GM18909 (cell line): ENCODE measurements at regions not wholly inside any gene's neighbourhood (a gene's known extent, or its start where the extent isn't known, plus 50 kb on each side); places are given as distances from the start of the nearest gene placed in this dataset.
"Not testable (repeated sequence)": the region's sequence is repeated elsewhere in the genome, so short reads cannot be mapped to it uniquely, and the experiment has no call there.

ENCODE experiments used
- ATAC-seq: cut with Tn5 transposase; IDR thresholded peaks from one replicate; pipeline ENCODE4 v1.9.1; 2021; ENCODE audit warnings: mild to moderate bottlenecking; ENCODE audit not compliant: unreplicated experiment, poor library complexity

GRCh38 chr14:71770431-71770830, 161.8 kb upstream of the RGS6 start:
- ATAC-seq: no peak

GRCh38 chr14:71771421-71771820, 160.8 kb upstream of the RGS6 start:
- not testable (repeated sequence) for ATAC-seq

GRCh38 chr14:71771996-71772395, 160.2 kb upstream of the RGS6 start:
- ATAC-seq: not testable (repeated sequence)

- no peak for ATAC-seq
Observed at GRCh38 chr14:71773898-71774481, 158.2 kb upstream of the RGS6 start.

GRCh38 chr14:71776471-71777360, 155.5 kb upstream of the RGS6 start:
- no peak for ATAC-seq

GRCh38 chr14:71780075-71780474, 152.2 kb upstream of the RGS6 start:
- ATAC-seq: no peak

GRCh38 chr14:71780822-71781221, 151.4 kb upstream of the RGS6 start:
- no peak for ATAC-seq

- ATAC-seq: no peak
Observed at GRCh38 chr14:71783088-71783487, 149.1 kb upstream of the RGS6 start.

- ATAC-seq: no peak
Observed at GRCh38 chr14:71783786-71784185, 148.4 kb upstream of the RGS6 start.

GRCh38 chr14:71789005-71789404, 143.2 kb upstream of the RGS6 start:
- no peak for ATAC-seq

GRCh38 chr14:71799841-71800240, 132.4 kb upstream of the RGS6 start:
- no peak for ATAC-seq

- no peak for ATAC-seq
Observed at GRCh38 chr14:71800878-71801277, 131.4 kb upstream of the RGS6 start.

GRCh38 chr14:71803539-71804260, 128.5 kb upstream of the RGS6 start:
- ATAC-seq: no peak

- ATAC-seq: no peak
Observed at GRCh38 chr14:71804992-71805391, 127.2 kb upstream of the RGS6 start.

- not testable (repeated sequence) for ATAC-seq
Observed at GRCh38 chr14:71807049-71807448, 125.2 kb upstream of the RGS6 start.

GRCh38 chr14:71810800-71811199, 121.4 kb upstream of the RGS6 start:
- ATAC-seq: not testable (repeated sequence)

GRCh38 chr14:71812693-71813092, 119.5 kb upstream of the RGS6 start:
- ATAC-seq: no peak

GRCh38 chr14:71815110-71815509, 117.1 kb upstream of the RGS6 start:
- ATAC-seq: no peak

- no peak for ATAC-seq
Observed at GRCh38 chr14:71824816-71825215, 107.4 kb upstream of the RGS6 start.

- no peak for ATAC-seq
Observed at GRCh38 chr14:71833476-71833875, 98.8 kb upstream of the RGS6 start.
